GM12878 (cell line): ENCODE measurements at regions not wholly inside any gene's neighbourhood (a gene's known extent, or its start where the extent isn't known, plus 50 kb on each side); places are given as distances from the start of the nearest gene placed in this dataset.

Experiments used
- ATAC-seq: fragments of 200-7000 bp; cut with Tn5 transposase; 3 replicates; pipeline ENCODE4 v1.9.1; 2020; ENCODE audit warnings: mild to moderate bottlenecking, moderate library complexity
- BruUV-seq: library from RNA; stranded (reverse); fragments of 400-500 nt; replicated peaks from 2 replicates; lab custom pipeline; 2021; lab: Mats Ljungman, UMichigan
- CTCF ChIA-PET: fragments of 300-600 bp; sonication (Branson Sonifier 250); formaldehyde crosslinking; extraction: SDS; loops from one replicate; lab custom pipeline; 2021; ENCODE audit warnings: inconsistent platforms; lab: Yijun Ruan, JAX
- POLR2A ChIA-PET: fragments of 350-600 bp; formaldehyde crosslinking; extraction: SDS; loops from one replicate; lab custom pipeline; 2021; ENCODE audit warnings: inconsistent platforms; lab: Charles Lee
- RAD21 ChIA-PET: fragments of 300-600 bp; sonication (Branson Sonifier 250); formaldehyde crosslinking; loops from one replicate; lab custom pipeline; 2023; ENCODE audit warnings: antibody characterized with exemption; ENCODE audit not compliant: unreplicated experiment; lab: Charles Lee
- SMC1A ChIA-PET: fragments of 300-600 bp; sonication (Branson Sonifier 250); formaldehyde crosslinking; loops from one replicate; lab custom pipeline; 2023; ENCODE audit not compliant: unreplicated experiment, uncharacterized antibody; lab: Charles Lee
- DNase-seq: peaks from one replicate; pipeline ENCODE4 v3.0.0-alpha.2; 2011; ENCODE audit warnings: low read depth, low spot score
- FAIRE-seq: peaks from 3 replicates; lab custom pipeline; 2011; peaks lifted over from hg19 to GRCh38; lab: Jason Lieb, UNC
- H2AFZ ChIP-seq: 2 replicates; pipeline ENCODE4 v1.6.0; 2011; ENCODE audit warnings: low read depth, low read length, control low read depth; ENCODE audit not compliant: control insufficient read depth
- H3K27ac ChIP-seq: 2 replicates; pipeline ENCODE4 v1.5.1; 2011; ENCODE audit warnings: control low read depth; ENCODE audit not compliant: control insufficient read depth, insufficient read depth
- H3K27me3 ChIP-seq, 2 experiments: replicated peaks in 1 of 2; 2 replicates each; pipeline versions ENCODE4 v1.6.0 to v1.6.1; 2011; ENCODE audit warnings: low read length in 1 of 2; ENCODE audit not compliant: control insufficient read depth in 2 of 2, insufficient read depth in 2 of 2
- H3K36me3 ChIP-seq, 2 experiments: 2 replicates each; pipeline ENCODE4 v1.5.1; 2011; ENCODE audit warnings: low read length in 1 of 2; ENCODE audit not compliant: control insufficient read depth in 2 of 2, insufficient read depth in 2 of 2
- H3K4me1 ChIP-seq: 2 replicates; pipeline ENCODE4 v1.6.1; 2011; ENCODE audit warnings: mild to moderate bottlenecking, low read length, moderate library complexity, mixed read lengths; ENCODE audit not compliant: control insufficient read depth, insufficient read depth
- H3K4me2 ChIP-seq: 2 replicates; pipeline ENCODE4 v1.6.0; 2011; ENCODE audit warnings: control low read depth; ENCODE audit not compliant: control insufficient read depth, insufficient read depth
- H3K4me3 ChIP-seq: fragments of 200-600 bp; sonication (generic); 2 replicates; pipeline ENCODE4 v1.5.1; 2016
- H3K79me2 ChIP-seq: 2 replicates; pipeline ENCODE4 v1.6.0; 2011; ENCODE audit warnings: low read length; ENCODE audit not compliant: control insufficient read depth, insufficient read depth
- H3K9ac ChIP-seq: 2 replicates; pipeline ENCODE4 v1.8.0; 2011; ENCODE audit warnings: low read length, control low read depth, mixed read lengths; ENCODE audit not compliant: control insufficient read depth, insufficient read depth
- H3K9me3 ChIP-seq: replicated peaks from 3 replicates; pipeline ENCODE4 v1.5.1; 2011; ENCODE audit warnings: mild to moderate bottlenecking, low read length; ENCODE audit not compliant: control insufficient read depth, insufficient read depth
- H4K20me1 ChIP-seq: 2 replicates; pipeline ENCODE4 v1.6.0; 2011; ENCODE audit not compliant: control insufficient read depth, insufficient read depth
- HDAC6 ChIP-seq: fragments of 200-600 bp; sonication (generic); IDR thresholded peaks from one replicate; pipeline ENCODE4 v1.8.0; 2017; ENCODE audit warnings: antibody characterized with exemption; ENCODE audit not compliant: unreplicated experiment
- STAT3 ChIP-seq: IDR thresholded peaks from 2 replicates; pipeline ENCODE4 v1.6.1; 2011; ENCODE audit warnings: low read depth, low read length, improper control_type of control experiment
- WGBS: methylation state at CpG from one replicate; pipeline ENCODE4 v1.1.6; 2016; ENCODE audit warnings: low lambda C conversion rate; ENCODE audit not compliant: insufficient replicate concordance, insufficient coverage; ENCODE audit errors: missing lambda C conversion rate; 5-methylcytosine and 5-hydroxymethylcytosine counted together
- in situ Hi-C: fragments of 300-500 bp; cut with MboI; formaldehyde crosslinking; loops from 9 replicates; pipeline ENCODE4 v1.14.3; 2018; ENCODE audit warnings: mixed read lengths
- intact Hi-C: fragments of 100-400 bp; cut with micrococcal nuclease; formaldehyde crosslinking; loops from one replicate; pipeline ENCODE4 v1.14.2; 2022; ENCODE audit not compliant: unreplicated experiment
- TF ChIP-seq, protein P1 (sequence below): fragments of 450-650 bp; IDR thresholded peaks from 2 replicates; pipeline ENCODE4 v1.6.1; 2017; ENCODE audit warnings: mild to moderate bottlenecking, moderate library complexity

DNA sequence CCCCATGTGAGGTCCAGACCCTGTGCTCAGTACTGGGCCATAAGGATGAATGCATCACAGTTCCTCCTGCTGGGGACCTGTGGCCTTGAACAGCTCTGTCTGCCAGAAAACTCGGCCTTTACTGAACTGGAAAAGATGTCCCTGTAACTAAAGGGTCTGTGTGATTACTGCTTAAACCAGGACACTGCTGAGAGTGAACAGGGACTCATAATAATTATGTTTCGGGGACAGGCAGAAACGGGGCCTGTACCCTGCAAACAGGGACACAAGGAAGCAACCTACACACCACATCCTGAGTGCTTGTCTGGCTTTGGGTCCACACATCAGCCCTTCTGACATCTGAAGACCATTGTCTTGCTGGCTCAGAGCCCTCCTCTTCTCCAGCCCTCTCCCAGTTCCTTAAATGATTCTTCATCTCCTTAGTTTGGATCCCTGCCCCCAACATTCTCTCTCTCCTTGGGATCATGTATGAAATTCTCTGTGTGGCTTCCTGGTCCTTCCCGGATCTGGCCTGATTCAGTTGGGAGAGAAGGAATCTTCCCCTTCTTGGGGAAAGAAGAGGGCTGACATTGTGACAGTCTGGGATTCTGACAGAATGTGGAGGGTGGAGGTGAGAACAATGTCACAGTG is 248.0 kb downstream of the MYCN start:
- Histone ChIP-seq H2AFZ (no peak overlapping the region), H3K9me3 (no peaks in the 10 kb centered on the region), H3K9ac (no peak overlapping the region), H4K20me1 (no peaks in the 10 kb centered on the region), H3K27me3 (no peaks in the 10 kb centered on the region; a peak in 1 of 4 replicates), H3K4me1 (no peaks in the 10 kb centered on the region), H3K4me3 (no peak overlapping the region), H3K4me2 (no peak overlapping the region), H3K79me2 (no peaks in the 10 kb centered on the region), H3K27ac (no peak overlapping the region), H3K36me3 (no peaks in the 10 kb centered on the region)
- RAD21 ChIA-PET, result no interaction called here
- POLR2A ChIA-PET, result no interaction called here
- 11% methylated on average over 4 of the region's 4 CpGs for WGBS
- CTCF ChIA-PET, result no interaction called here
- FAIRE-seq (no peak), ATAC-seq (no peak), DNase-seq (no peak)
- SMC1A ChIA-PET, result no interaction called here
- in situ Hi-C loops, result no loop called here
- intact Hi-C loops, result no loop called here
- TF ChIP-seq, protein P1, sequence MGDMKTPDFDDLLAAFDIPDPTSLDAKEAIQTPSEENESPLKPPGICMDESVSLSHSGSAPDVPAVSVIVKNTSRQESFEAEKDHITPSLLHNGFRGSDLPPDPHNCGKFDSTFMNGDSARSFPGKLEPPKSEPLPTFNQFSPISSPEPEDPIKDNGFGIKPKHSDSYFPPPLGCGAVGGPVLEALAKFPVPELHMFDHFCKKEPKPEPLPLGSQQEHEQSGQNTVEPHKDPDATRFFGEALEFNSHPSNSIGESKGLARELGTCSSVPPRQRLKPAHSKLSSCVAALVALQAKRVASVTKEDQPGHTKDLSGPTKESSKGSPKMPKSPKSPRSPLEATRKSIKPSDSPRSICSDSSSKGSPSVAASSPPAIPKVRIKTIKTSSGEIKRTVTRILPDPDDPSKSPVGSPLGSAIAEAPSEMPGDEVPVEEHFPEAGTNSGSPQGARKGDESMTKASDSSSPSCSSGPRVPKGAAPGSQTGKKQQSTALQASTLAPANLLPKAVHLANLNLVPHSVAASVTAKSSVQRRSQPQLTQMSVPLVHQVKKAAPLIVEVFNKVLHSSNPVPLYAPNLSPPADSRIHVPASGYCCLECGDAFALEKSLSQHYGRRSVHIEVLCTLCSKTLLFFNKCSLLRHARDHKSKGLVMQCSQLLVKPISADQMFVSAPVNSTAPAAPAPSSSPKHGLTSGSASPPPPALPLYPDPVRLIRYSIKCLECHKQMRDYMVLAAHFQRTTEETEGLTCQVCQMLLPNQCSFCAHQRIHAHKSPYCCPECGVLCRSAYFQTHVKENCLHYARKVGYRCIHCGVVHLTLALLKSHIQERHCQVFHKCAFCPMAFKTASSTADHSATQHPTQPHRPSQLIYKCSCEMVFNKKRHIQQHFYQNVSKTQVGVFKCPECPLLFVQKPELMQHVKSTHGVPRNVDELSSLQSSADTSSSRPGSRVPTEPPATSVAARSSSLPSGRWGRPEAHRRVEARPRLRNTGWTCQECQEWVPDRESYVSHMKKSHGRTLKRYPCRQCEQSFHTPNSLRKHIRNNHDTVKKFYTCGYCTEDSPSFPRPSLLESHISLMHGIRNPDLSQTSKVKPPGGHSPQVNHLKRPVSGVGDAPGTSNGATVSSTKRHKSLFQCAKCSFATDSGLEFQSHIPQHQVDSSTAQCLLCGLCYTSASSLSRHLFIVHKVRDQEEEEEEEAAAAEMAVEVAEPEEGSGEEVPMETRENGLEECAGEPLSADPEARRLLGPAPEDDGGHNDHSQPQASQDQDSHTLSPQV, result no peak
- TF ChIP-seq STAT3 (no peak), HDAC6 (no peak)
- BruUV-seq, result no TSS peak
